ENCODE measurements at regions not wholly inside any gene's neighbourhood (a gene's known extent, or its start where the extent isn't known, plus 50 kb on each side); places are given as distances from the start of the nearest gene placed in this dataset.

- TF ChIP-seq IRF2 (CRISPR knock-in tag; IDR thresholded peaks at IDR 0.05; ENCODE audit: borderline replicate concordance, low read depth) (no peak), ZNF121 (CRISPR knock-in tag; IDR thresholded peaks at IDR 0.05) (no peak), MLX (CRISPR knock-in tag; IDR thresholded peaks at IDR 0.05) (no peak), ZNF532 (CRISPR knock-in tag; IDR thresholded peaks at IDR 0.05; ENCODE audit: borderline replicate concordance) (no peak), SMAD4 (CRISPR knock-in tag; IDR thresholded peaks at IDR 0.05) (no peak), ZNF425 (CRISPR knock-in tag; conservative IDR thresholded peaks at IDR 0.05) (no peak), SMAD3 (CRISPR knock-in tag; IDR thresholded peaks at IDR 0.05; ENCODE audit: borderline replicate concordance) (no peak), ZNF416 (CRISPR knock-in tag; IDR thresholded peaks at IDR 0.05) (no peak), JAZF1 (CRISPR knock-in tag; IDR thresholded peaks at IDR 0.05) (no peak), NR2C2 (CRISPR knock-in tag; IDR thresholded peaks at IDR 0.05) (no peak), MAX (CRISPR knock-in tag; IDR thresholded peaks at IDR 0.05) (no peak), RORB (CRISPR knock-in tag; IDR thresholded peaks at IDR 0.05) (no peak)
These were observed 477.8 kb upstream of the RGMA start (continued) for GRCh38 chr15:93566762-93567161.

- H3K27me3 Mint-ChIP-seq (ENCODE audit: low read depth), result no peaks in the 10 kb centered on the region
- no peaks in the 10 kb centered on the region for H3K9me3 Mint-ChIP-seq
- H3K4me1 Mint-ChIP-seq, result peaks cover 16% of the 10 kb centered on the region
- no peak overlapping the region for H3K27ac Mint-ChIP-seq
- ATAC-seq (no peak), DNase-seq (ENCODE audit: low spot score) (no peak)
- H3K36me3 Mint-ChIP-seq, result no peaks in the 10 kb centered on the region
- H3K4me3 Mint-ChIP-seq, result no peak overlapping the region
- CTCF ChIA-PET, result no interaction called here
- POLR2A ChIA-PET, result no interaction called here
- TF ChIP-seq MXD4 (CRISPR knock-in tag; IDR thresholded peaks at IDR 0.05; ENCODE audit: borderline replicate concordance), result no peak
- no peak for TF ChIP-seq HMGXB4 (CRISPR knock-in tag; IDR thresholded peaks at IDR 0.05)
- no peak for TF ChIP-seq ZMAT4 (CRISPR knock-in tag; IDR thresholded peaks at IDR 0.05)
- TF ChIP-seq OVOL2 (CRISPR knock-in tag; IDR thresholded peaks at IDR 0.05; ENCODE audit: borderline replicate concordance), result no peak
- TF ChIP-seq RELA (CRISPR knock-in tag; IDR thresholded peaks at IDR 0.05; ENCODE audit: borderline replicate concordance), result no peak
- no peak for TF ChIP-seq TCF7 (CRISPR knock-in tag; IDR thresholded peaks at IDR 0.05; ENCODE audit: low read depth)
- TF ChIP-seq CREM (CRISPR knock-in tag; IDR thresholded peaks at IDR 0.05), result no peak
- TF ChIP-seq ZNF671 (CRISPR knock-in tag; IDR thresholded peaks at IDR 0.05), result no peak
- TF ChIP-seq IRF2 (CRISPR knock-in tag; IDR thresholded peaks at IDR 0.05; ENCODE audit: borderline replicate concordance, low read depth), result no peak
- TF ChIP-seq ATF1 (CRISPR knock-in tag; IDR thresholded peaks at IDR 0.05), result no peak
- no peak for TF ChIP-seq SMAD4 (CRISPR knock-in tag; IDR thresholded peaks at IDR 0.05)
- TF ChIP-seq ZNF281 (CRISPR knock-in tag; IDR thresholded peaks at IDR 0.05), result no peak
These were observed 476.2 kb upstream of the RGMA start for GRCh38 chr15:93565201-93565600.
